Endothelial cell (in vitro differentiated cells): ENCODE measurements at regions not wholly inside any gene's neighbourhood (a gene's known extent, or its start where the extent isn't known, plus 50 kb on each side); places are given as distances from the start of the nearest gene placed in this dataset.

ENCODE experiments used
- DNase-seq: peaks from one replicate; pipeline ENCODE4 v3.0.0; 2021; ENCODE audit warnings: low spot score
- H3K27ac Mint-ChIP-seq: one replicate; pipeline ENCODE4 v1.8.0; 2021; ENCODE audit warnings: mixed read lengths, inconsistent platforms; ENCODE audit not compliant: unreplicated experiment
- H3K27me3 Mint-ChIP-seq: one replicate; pipeline ENCODE4 v1.8.0; 2021; ENCODE audit warnings: mild to moderate bottlenecking, moderate library complexity, mixed read lengths, inconsistent platforms; ENCODE audit not compliant: unreplicated experiment
- H3K36me3 Mint-ChIP-seq: one replicate; pipeline ENCODE4 v1.8.0; 2021; ENCODE audit warnings: mild to moderate bottlenecking, low read depth, mixed read lengths, inconsistent platforms; ENCODE audit not compliant: unreplicated experiment
- H3K4me1 Mint-ChIP-seq: one replicate; pipeline ENCODE4 v1.8.0; 2021; ENCODE audit warnings: mild to moderate bottlenecking, mixed read lengths, inconsistent platforms; ENCODE audit not compliant: unreplicated experiment
- H3K4me3 Mint-ChIP-seq: one replicate; pipeline ENCODE4 v1.8.0; 2021; ENCODE audit warnings: mild to moderate bottlenecking, mixed read lengths, inconsistent platforms; ENCODE audit not compliant: unreplicated experiment
- H3K9me3 Mint-ChIP-seq: one replicate; pipeline ENCODE4 v1.8.0; 2021; ENCODE audit warnings: mixed read lengths, inconsistent platforms; ENCODE audit not compliant: unreplicated experiment
- TF ChIP-seq, protein P1 (sequence below): fragments of 200-600 bp; sonication (generic); IDR thresholded peaks from one replicate; pipeline ENCODE4 v1.5.0; 2021; ENCODE audit warnings: antibody characterized with exemption; ENCODE audit not compliant: unreplicated experiment

- Mint-ChIP-seq H3K9me3 (no peaks in the 10 kb centered on the region), H3K27ac (no peak overlapping the region), H3K4me1 (no peaks in the 10 kb centered on the region), H3K36me3 (no peaks in the 10 kb centered on the region), H3K4me3 (no peak overlapping the region), H3K27me3 (peaks cover 5% of the 10 kb centered on the region)
- DNase-seq, result peak; percentile 75
- TF ChIP-seq, protein P1, sequence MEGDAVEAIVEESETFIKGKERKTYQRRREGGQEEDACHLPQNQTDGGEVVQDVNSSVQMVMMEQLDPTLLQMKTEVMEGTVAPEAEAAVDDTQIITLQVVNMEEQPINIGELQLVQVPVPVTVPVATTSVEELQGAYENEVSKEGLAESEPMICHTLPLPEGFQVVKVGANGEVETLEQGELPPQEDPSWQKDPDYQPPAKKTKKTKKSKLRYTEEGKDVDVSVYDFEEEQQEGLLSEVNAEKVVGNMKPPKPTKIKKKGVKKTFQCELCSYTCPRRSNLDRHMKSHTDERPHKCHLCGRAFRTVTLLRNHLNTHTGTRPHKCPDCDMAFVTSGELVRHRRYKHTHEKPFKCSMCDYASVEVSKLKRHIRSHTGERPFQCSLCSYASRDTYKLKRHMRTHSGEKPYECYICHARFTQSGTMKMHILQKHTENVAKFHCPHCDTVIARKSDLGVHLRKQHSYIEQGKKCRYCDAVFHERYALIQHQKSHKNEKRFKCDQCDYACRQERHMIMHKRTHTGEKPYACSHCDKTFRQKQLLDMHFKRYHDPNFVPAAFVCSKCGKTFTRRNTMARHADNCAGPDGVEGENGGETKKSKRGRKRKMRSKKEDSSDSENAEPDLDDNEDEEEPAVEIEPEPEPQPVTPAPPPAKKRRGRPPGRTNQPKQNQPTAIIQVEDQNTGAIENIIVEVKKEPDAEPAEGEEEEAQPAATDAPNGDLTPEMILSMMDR, result peak; percentile 41
Observed at GRCh38 chr13:104571161-104571892, 1505.1 kb upstream of the SLC10A2 start.

- H3K4me3 Mint-ChIP-seq, result no peak overlapping the region
- TF ChIP-seq, protein P1, result no peak
- no peaks in the 10 kb centered on the region for H3K36me3 Mint-ChIP-seq
- no peaks in the 10 kb centered on the region for H3K9me3 Mint-ChIP-seq
- H3K4me1 Mint-ChIP-seq, result no peaks in the 10 kb centered on the region
- H3K27ac Mint-ChIP-seq, result no peak overlapping the region
- no peak for DNase-seq
- H3K27me3 Mint-ChIP-seq, result peaks cover 8% of the 10 kb centered on the region
Observed at GRCh38 chr13:104567114-104567513, 1500.9 kb upstream of the SLC10A2 start.

DNA sequence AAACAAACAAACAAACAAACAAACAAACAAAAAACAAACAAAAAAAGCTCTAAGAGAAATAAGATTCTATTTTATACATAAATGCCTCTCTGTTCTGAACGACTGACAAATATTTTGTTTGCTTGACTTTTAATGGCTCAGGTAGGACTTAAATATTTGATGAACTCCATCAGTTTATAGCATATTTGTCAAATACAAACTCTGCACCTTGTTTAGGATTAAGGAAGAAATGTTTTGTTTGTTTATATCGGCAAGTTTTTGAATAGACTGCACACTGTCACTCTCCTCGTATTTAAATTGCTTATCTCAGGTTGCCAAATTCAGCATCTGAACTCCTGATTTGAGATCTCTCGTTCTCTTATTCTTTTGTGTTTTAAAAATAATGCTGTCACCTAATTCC is 1499.7 kb upstream of the SLC10A2 start:
- H3K27ac Mint-ChIP-seq, result no peak overlapping the region
- H3K9me3 Mint-ChIP-seq, result no peaks in the 10 kb centered on the region
- no peak overlapping the region for H3K4me3 Mint-ChIP-seq
- no peaks in the 10 kb centered on the region for H3K36me3 Mint-ChIP-seq
- TF ChIP-seq, protein P1, result no peak
- H3K27me3 Mint-ChIP-seq, result peaks cover 8% of the 10 kb centered on the region
- H3K4me1 Mint-ChIP-seq, result no peaks in the 10 kb centered on the region
- DNase-seq, result no peak

DNA sequence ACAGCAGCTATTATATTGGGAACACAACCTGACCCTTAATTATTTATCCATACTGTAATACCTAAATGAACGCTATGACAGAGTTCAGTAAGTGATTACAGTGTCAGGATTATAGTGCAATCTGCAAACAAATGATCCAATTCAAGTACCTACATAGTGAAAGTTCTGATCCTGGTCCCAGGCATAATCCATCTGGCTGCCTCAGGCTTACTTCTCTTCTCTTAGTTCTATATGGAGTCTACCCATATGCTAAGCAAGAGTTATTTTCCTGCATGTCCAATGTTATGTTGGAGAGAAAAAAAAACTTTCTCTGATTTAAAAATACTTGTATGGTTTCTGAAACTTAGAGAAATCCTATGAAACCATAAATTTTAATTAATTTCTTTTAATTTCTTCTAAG is 1487.7 kb upstream of the SLC10A2 start:
- Mint-ChIP-seq H3K27ac (no peak overlapping the region), H3K27me3 (no peaks in the 10 kb centered on the region), H3K36me3 (no peaks in the 10 kb centered on the region), H3K4me3 (no peak overlapping the region), H3K4me1 (no peaks in the 10 kb centered on the region), H3K9me3 (no peaks in the 10 kb centered on the region)
- TF ChIP-seq, protein P1, result no peak
- no peak for DNase-seq

- Mint-ChIP-seq H3K9me3 (no peaks in the 10 kb centered on the region), H3K27me3 (no peaks in the 10 kb centered on the region), H3K27ac (no peak overlapping the region), H3K4me3 (no peak overlapping the region), H3K36me3 (no peaks in the 10 kb centered on the region), H3K4me1 (no peaks in the 10 kb centered on the region)
- no peak for DNase-seq
- TF ChIP-seq, protein P1, result no peak
Observed at GRCh38 chr13:104553186-104553585, 1487.0 kb upstream of the SLC10A2 start.
